ENCODE measurements at regions not wholly inside any gene's neighbourhood (a gene's known extent, or its start where the extent isn't known, plus 50 kb on each side); places are given as distances from the start of the nearest gene placed in this dataset.

GRCh38 chr15:91783451-91783850 is 70.1 kb upstream of the SLCO3A1 start:
- Histone ChIP-seq H3K4me3 (no peak overlapping the region), H3K4me1 (peaks cover 5% of the 10 kb centered on the region), H3K9me3 (no peaks in the 10 kb centered on the region), H3K27me3 (no peaks in the 10 kb centered on the region), H3K27ac (no peak overlapping the region), H3K36me3 (no peaks in the 10 kb centered on the region)
- ATAC-seq, result no peak
- intact Hi-C loops (cut with DNase I), result no loop called here
- no peak for TF ChIP-seq CTCF (IDR thresholded peaks at IDR 0.05)
- no peak for DNase-seq

GRCh38 chr15:91784973-91785709 is 68.4 kb upstream of the SLCO3A1 start:
- no peaks in the 10 kb centered on the region for H3K27me3 ChIP-seq
- peaks cover 5% of the 10 kb centered on the region for H3K4me1 ChIP-seq
- no peaks in the 10 kb centered on the region for H3K9me3 ChIP-seq
- DNase-seq (no peak), ATAC-seq (no peak)
- intact Hi-C loops (cut with DNase I), result no loop called here
- H3K27ac ChIP-seq, result no peak overlapping the region
- no peaks in the 10 kb centered on the region for H3K36me3 ChIP-seq
- H3K4me3 ChIP-seq, result no peak overlapping the region
- no peak for TF ChIP-seq CTCF (IDR thresholded peaks at IDR 0.05)

- no peaks in the 10 kb centered on the region for H3K9me3 ChIP-seq
- H3K27me3 ChIP-seq, result no peaks in the 10 kb centered on the region
- intact Hi-C loops (cut with DNase I), result no loop called here
- no peak for TF ChIP-seq CTCF (IDR thresholded peaks at IDR 0.05)
- H3K4me1 ChIP-seq, result peaks cover 3% of the 10 kb centered on the region
- no peak overlapping the region for H3K27ac ChIP-seq
- DNase-seq, result no peak
- H3K4me3 ChIP-seq, result no peak overlapping the region
- ATAC-seq, result peak; percentile 58
- H3K36me3 ChIP-seq, result no peaks in the 10 kb centered on the region
Measured at GRCh38 chr15:91787198-91787597, 66.3 kb upstream of the SLCO3A1 start.

GRCh38 chr15:91789136-91789535 is 64.4 kb upstream of the SLCO3A1 start:
- H3K27ac ChIP-seq, result no peak overlapping the region
- no peaks in the 10 kb centered on the region for H3K4me1 ChIP-seq
- DNase-seq (no peak), ATAC-seq (no peak)
- H3K9me3 ChIP-seq, result no peaks in the 10 kb centered on the region
- H3K4me3 ChIP-seq, result no peak overlapping the region
- no peaks in the 10 kb centered on the region for H3K36me3 ChIP-seq
- intact Hi-C loops (cut with DNase I), result no loop called here
- no peak for TF ChIP-seq CTCF (IDR thresholded peaks at IDR 0.05)
- H3K27me3 ChIP-seq, result no peaks in the 10 kb centered on the region

GRCh38 chr15:91790836-91791235 is 62.7 kb upstream of the SLCO3A1 start:
- no peaks in the 10 kb centered on the region for H3K9me3 ChIP-seq
- H3K27ac ChIP-seq, result no peak overlapping the region
- no peak overlapping the region for H3K4me3 ChIP-seq
- no peaks in the 10 kb centered on the region for H3K4me1 ChIP-seq
- intact Hi-C loops (cut with DNase I), result no loop called here
- H3K36me3 ChIP-seq, result no peaks in the 10 kb centered on the region
- TF ChIP-seq CTCF (IDR thresholded peaks at IDR 0.05), result no peak
- DNase-seq (no peak), ATAC-seq (peak; percentile 82)
- no peaks in the 10 kb centered on the region for H3K27me3 ChIP-seq

- Histone ChIP-seq H3K4me1 (no peaks in the 10 kb centered on the region), H3K27me3 (no peaks in the 10 kb centered on the region), H3K27ac (no peak overlapping the region), H3K36me3 (no peaks in the 10 kb centered on the region), H3K9me3 (no peaks in the 10 kb centered on the region), H3K4me3 (no peak overlapping the region)
- DNase-seq, result no peak
- no peak for TF ChIP-seq CTCF (IDR thresholded peaks at IDR 0.05)
- intact Hi-C loops (cut with DNase I), result no loop called here
- no peak for ATAC-seq
Measured at GRCh38 chr15:91793771-91794170, 59.7 kb upstream of the SLCO3A1 start.

All from upper lobe of right lung (tissue), 1 donor.